HG03342 (cell line): ENCODE measurements at regions not wholly inside any gene's neighbourhood (a gene's known extent, or its start where the extent isn't known, plus 50 kb on each side); places are given as distances from the start of the nearest gene placed in this dataset.

Source experiments
- ATAC-seq: cut with Tn5 transposase; IDR thresholded peaks from one replicate; pipeline ENCODE4 v1.9.1; 2021; ENCODE audit warnings: mild to moderate bottlenecking, moderate library complexity; ENCODE audit not compliant: unreplicated experiment

GRCh38 chr2:129777146-129777545, 202.3 kb upstream of the RAB6C start:
- ATAC-seq = no peak

- no peak for ATAC-seq
Measured at GRCh38 chr2:129777762-129778583, 201.5 kb upstream of the RAB6C start.

- ATAC-seq = no peak
Measured at GRCh38 chr2:129778584-129778877, 200.9 kb upstream of the RAB6C start.

GRCh38 chr2:129779783-129780182, 199.7 kb upstream of the RAB6C start:
- ATAC-seq = no peak

GRCh38 chr2:129780316-129781270, 198.9 kb upstream of the RAB6C start:
- ATAC-seq = no peak

- ATAC-seq = no peak
Measured at GRCh38 chr2:129781749-129782632, 197.5 kb upstream of the RAB6C start.

- ATAC-seq = no peak
Measured at GRCh38 chr2:129782633-129782990, 196.9 kb upstream of the RAB6C start.

- no peak for ATAC-seq
Measured at GRCh38 chr2:129784486-129784885, 195.0 kb upstream of the RAB6C start.

GRCh38 chr2:129791712-129792111, 187.8 kb upstream of the RAB6C start:
- ATAC-seq = no peak

- no peak for ATAC-seq
Measured at GRCh38 chr2:129793431-129793902, 186.0 kb upstream of the RAB6C start.

- ATAC-seq = no peak
Measured at GRCh38 chr2:129794116-129794515, 185.3 kb upstream of the RAB6C start.

GRCh38 chr2:129794540-129794939, 184.9 kb upstream of the RAB6C start:
- no peak for ATAC-seq

- ATAC-seq = no peak
Measured at GRCh38 chr2:129796225-129796624, 183.2 kb upstream of the RAB6C start.

GRCh38 chr2:129796801-129797488, 182.5 kb upstream of the RAB6C start:
- no peak for ATAC-seq

- ATAC-seq = no peak
Measured at GRCh38 chr2:129797489-129798300, 181.8 kb upstream of the RAB6C start.

GRCh38 chr2:129798301-129798581, 181.2 kb upstream of the RAB6C start:
- ATAC-seq = no peak

GRCh38 chr2:129798626-129799025, 180.8 kb upstream of the RAB6C start:
- no peak for ATAC-seq

- ATAC-seq = no peak
Measured at GRCh38 chr2:129799036-129799958, 180.2 kb upstream of the RAB6C start.

- no peak for ATAC-seq
Measured at GRCh38 chr2:129800285-129800684, 179.2 kb upstream of the RAB6C start.
